ENCODE measurements at regions not wholly inside any gene's neighbourhood (a gene's known extent, or its start where the extent isn't known, plus 50 kb on each side); places are given as distances from the start of the nearest gene placed in this dataset.
"Not testable (repeated sequence)": the region's sequence is repeated elsewhere in the genome, so short reads cannot be mapped to it uniquely, and the experiment has no call there.

GRCh38 chr9:72457366-72457765, 64.0 kb upstream of the TMC1 start:
- H3K27me3 Mint-ChIP-seq (ENCODE audit: insufficient read depth, unreplicated experiment) = no peaks in the 10 kb centered on the region
- DNase-seq (ENCODE audit: unreplicated experiment) = no peak
- no peak overlapping the region for H3K27ac Mint-ChIP-seq (ENCODE audit: low read depth, unreplicated experiment)
- intact Hi-C loops (cut with micrococcal nuclease) = no loop called here
- H3K4me3 Mint-ChIP-seq (ENCODE audit: unreplicated experiment) = no peak overlapping the region
- ChIA-PET POLR2A (interaction anchor here (0.6 kb wide), 1 partner anchor 78 kb away, joined by 3 read pairs; no protein-coding TSS in a partner anchor), CTCF (interaction anchor here (0.7 to 1.2 kb wide), 2 partner anchors 73 to 133 kb away, joined by 3 to 5 read pairs; no protein-coding TSS in a partner anchor)
- no TSS peak for BruUV-seq (replicated peaks)
- no peaks in the 10 kb centered on the region for H3K9me3 Mint-ChIP-seq (ENCODE audit: unreplicated experiment)
- H3K4me1 Mint-ChIP-seq (ENCODE audit: insufficient read depth, unreplicated experiment) = no peaks in the 10 kb centered on the region
- no peaks in the 10 kb centered on the region for H3K36me3 Mint-ChIP-seq (ENCODE audit: insufficient read depth, unreplicated experiment)
- no peak for TF ChIP-seq CTCF (IDR thresholded peaks at IDR 0.05; ENCODE audit: unreplicated experiment)

GRCh38 chr9:72454871-72455491, 66.4 kb upstream of the TMC1 start:
- DNase-seq (ENCODE audit: unreplicated experiment) = no peak
- intact Hi-C loops (cut with micrococcal nuclease) = no loop called here
- no peak overlapping the region for H3K27ac Mint-ChIP-seq (ENCODE audit: low read depth, unreplicated experiment)
- no peaks in the 10 kb centered on the region for H3K4me1 Mint-ChIP-seq (ENCODE audit: insufficient read depth, unreplicated experiment)
- ChIA-PET CTCF (interaction anchor here (1.1 kb wide), 1 partner anchor 24 kb away, joined by 3 read pairs; no protein-coding TSS in a partner anchor), POLR2A (no interaction called here)
- TF ChIP-seq CTCF (IDR thresholded peaks at IDR 0.05; ENCODE audit: unreplicated experiment) = no peak
- no peaks in the 10 kb centered on the region for H3K9me3 Mint-ChIP-seq (ENCODE audit: unreplicated experiment)
- no peaks in the 10 kb centered on the region for H3K27me3 Mint-ChIP-seq (ENCODE audit: insufficient read depth, unreplicated experiment)
- no TSS peak for BruUV-seq (replicated peaks)
- no peaks in the 10 kb centered on the region for H3K36me3 Mint-ChIP-seq (ENCODE audit: insufficient read depth, unreplicated experiment)
- H3K4me3 Mint-ChIP-seq (ENCODE audit: unreplicated experiment) = no peak overlapping the region

- no peaks in the 10 kb centered on the region for H3K36me3 Mint-ChIP-seq (ENCODE audit: insufficient read depth, unreplicated experiment)
- no peak for TF ChIP-seq CTCF (IDR thresholded peaks at IDR 0.05; ENCODE audit: unreplicated experiment)
Measured at GRCh38 chr9:72453797-72454196, 67.6 kb upstream of the TMC1 start.

GRCh38 chr9:72446241-72446640, 75.2 kb upstream of the TMC1 start:
- H3K27ac Mint-ChIP-seq (ENCODE audit: low read depth, unreplicated experiment); H3K27me3 Mint-ChIP-seq (ENCODE audit: insufficient read depth, unreplicated experiment); H3K36me3 Mint-ChIP-seq (ENCODE audit: insufficient read depth, unreplicated experiment); H3K4me3 Mint-ChIP-seq (ENCODE audit: unreplicated experiment); H3K9me3 Mint-ChIP-seq (ENCODE audit: unreplicated experiment); DNase-seq (ENCODE audit: unreplicated experiment); intact Hi-C loops (cut with micrococcal nuclease); BruUV-seq (replicated peaks): not testable (repeated sequence)
- peaks cover 26% of the 10 kb centered on the region for H3K4me1 Mint-ChIP-seq (ENCODE audit: insufficient read depth, unreplicated experiment)
- ChIA-PET CTCF (interaction anchor here (1.2 kb wide), 2 partner anchors 13 to 38 kb away, joined by 3 read pairs; no protein-coding TSS in a partner anchor), POLR2A (interaction anchor here (0.6 to 1.7 kb wide), 4 partner anchors 19 to 1884 kb away, joined by 3 to 6 read pairs (median 4); partner anchors contain the start of gene ZFAND5)

More at GRCh38 chr9:72453797-72454196, 67.6 kb upstream of the TMC1 start:
- no peak overlapping the region for H3K4me3 Mint-ChIP-seq (ENCODE audit: unreplicated experiment)
- ChIA-PET CTCF (no interaction called here), POLR2A (no interaction called here)
- no peaks in the 10 kb centered on the region for H3K9me3 Mint-ChIP-seq (ENCODE audit: unreplicated experiment)
- no peak for DNase-seq (ENCODE audit: unreplicated experiment)
- no peaks in the 10 kb centered on the region for H3K4me1 Mint-ChIP-seq (ENCODE audit: insufficient read depth, unreplicated experiment)
- no peaks in the 10 kb centered on the region for H3K27me3 Mint-ChIP-seq (ENCODE audit: insufficient read depth, unreplicated experiment)
- no peak overlapping the region for H3K27ac Mint-ChIP-seq (ENCODE audit: low read depth, unreplicated experiment)
- no TSS peak for BruUV-seq (replicated peaks)
- intact Hi-C loops (cut with micrococcal nuclease) = no loop called here
